NCI-H69 (cell line): ENCODE measurements at regions not wholly inside any gene's neighbourhood (a gene's known extent, or its start where the extent isn't known, plus 50 kb on each side); places are given as distances from the start of the nearest gene placed in this dataset.
A peak's percentile ranks its signal among the peaks of the same experiment; 100 is the strongest.
"Not testable (repeated sequence)": the region's sequence is repeated elsewhere in the genome, so short reads cannot be mapped to it uniquely, and the experiment has no call there.

Experiments
- DNase-seq: peaks from one replicate; lab custom pipeline; 2025; lab: John Stamatoyannopoulos, UW

- DNase-seq: not testable (repeated sequence)
These were observed 94.0 kb downstream of the QRSL1 start for GRCh38 chr6:106723419-106723818.

GRCh38 chr6:106721189-106721588 lies 91.8 kb downstream of the QRSL1 start:
- peak; percentile 45 for DNase-seq
